ENCODE measurements at regions not wholly inside any gene's neighbourhood (a gene's known extent, or its start where the extent isn't known, plus 50 kb on each side); places are given as distances from the start of the nearest gene placed in this dataset.

DNA sequence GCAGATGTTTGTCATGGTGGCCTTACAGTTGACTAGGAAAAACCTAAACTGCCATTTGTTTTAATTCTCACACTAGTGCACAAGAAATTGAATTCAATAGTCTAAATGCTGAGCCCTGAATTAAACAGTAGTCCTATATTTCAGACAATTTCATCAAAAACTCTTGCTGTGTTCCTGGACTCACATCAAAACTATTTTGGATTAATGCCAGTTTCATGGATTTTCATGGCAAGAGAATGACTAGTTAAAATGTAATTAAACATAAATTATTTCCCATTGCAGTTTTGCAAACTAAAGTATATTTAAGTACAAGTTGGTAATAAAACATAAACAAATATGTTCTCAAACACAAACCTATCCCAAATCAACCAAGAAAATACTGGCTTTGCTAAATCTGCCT lies 468.0 kb upstream of the PRICKLE1 start:
- H3K4me3 ChIP-seq (ENCODE audit: low read depth, low read length): no peak overlapping the region
- DNase-seq (ENCODE audit: low read depth): no peak
- no peak for TF ChIP-seq POLR2A (IDR thresholded peaks at IDR 0.05; ENCODE audit: extremely low read depth, insufficient read length)
- TF ChIP-seq CTCF (IDR thresholded peaks at IDR 0.05; ENCODE audit: low read depth, low read length): no peak
- TF ChIP-seq MYC (IDR thresholded peaks at IDR 0.05; ENCODE audit: low read depth, low read length): no peak
- TF ChIP-seq, protein P1, sequence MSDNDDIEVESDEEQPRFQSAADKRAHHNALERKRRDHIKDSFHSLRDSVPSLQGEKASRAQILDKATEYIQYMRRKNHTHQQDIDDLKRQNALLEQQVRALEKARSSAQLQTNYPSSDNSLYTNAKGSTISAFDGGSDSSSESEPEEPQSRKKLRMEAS (IDR thresholded peaks at IDR 0.05; ENCODE audit: low read depth, low read length): no peak

DNA sequence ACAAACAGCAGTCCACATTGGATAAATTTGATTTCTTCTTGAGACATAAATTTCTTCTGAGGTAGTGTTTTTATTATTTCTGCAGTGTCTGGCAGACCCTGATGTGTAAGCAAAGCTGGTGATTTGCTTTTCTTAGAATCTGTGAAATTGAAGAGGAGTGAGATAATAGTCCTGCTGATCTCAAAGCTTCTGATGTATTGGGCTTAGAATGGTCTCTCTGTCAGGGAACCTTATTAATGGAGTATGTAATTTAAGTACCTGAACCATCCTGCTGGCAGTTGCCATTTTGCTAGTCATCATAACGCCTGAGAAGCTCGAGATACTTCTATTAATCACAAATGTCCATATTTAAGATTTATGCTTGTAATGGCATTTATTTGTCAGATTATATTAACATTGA lies 464.5 kb upstream of the PRICKLE1 start:
- TF ChIP-seq MYC (IDR thresholded peaks at IDR 0.05; ENCODE audit: low read depth, low read length): no peak
- no peak for TF ChIP-seq POLR2A (IDR thresholded peaks at IDR 0.05; ENCODE audit: extremely low read depth, insufficient read length)
- TF ChIP-seq CTCF (IDR thresholded peaks at IDR 0.05; ENCODE audit: low read depth, low read length): no peak
- TF ChIP-seq, protein P1 (IDR thresholded peaks at IDR 0.05; ENCODE audit: low read depth, low read length): no peak
- H3K4me3 ChIP-seq (ENCODE audit: low read depth, low read length): no peak overlapping the region
- DNase-seq (ENCODE audit: low read depth): no peak

DNA sequence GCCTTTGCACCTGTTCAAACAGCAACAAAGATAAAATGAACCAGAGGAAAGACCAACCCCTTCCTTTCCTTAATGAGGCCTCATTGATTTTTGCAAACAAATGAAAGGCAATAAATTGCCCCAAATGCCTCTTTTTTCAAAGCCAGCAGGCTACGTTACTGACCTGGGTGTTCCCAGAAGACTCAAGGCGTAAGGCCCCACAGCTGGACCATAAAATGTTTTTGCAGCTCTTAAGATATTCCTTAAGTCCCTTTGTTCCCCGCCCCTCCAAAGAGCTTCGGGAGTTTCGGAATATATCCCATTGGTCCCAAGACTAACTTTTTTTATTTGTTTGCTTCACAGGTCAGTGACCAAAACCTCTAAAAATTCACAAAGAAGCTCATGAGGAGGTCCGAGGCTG lies 462.9 kb upstream of the PRICKLE1 start:
- no peak overlapping the region for H3K4me3 ChIP-seq (ENCODE audit: low read depth, low read length)
- no peak for TF ChIP-seq CTCF (IDR thresholded peaks at IDR 0.05; ENCODE audit: low read depth, low read length)
- no peak for TF ChIP-seq POLR2A (IDR thresholded peaks at IDR 0.05; ENCODE audit: extremely low read depth, insufficient read length)
- no peak for TF ChIP-seq MYC (IDR thresholded peaks at IDR 0.05; ENCODE audit: low read depth, low read length)
- TF ChIP-seq, protein P1 (IDR thresholded peaks at IDR 0.05; ENCODE audit: low read depth, low read length): no peak
- DNase-seq (ENCODE audit: low read depth): no peak

GRCh38 chr12:43044241-43044640 lies 454.7 kb upstream of the PRICKLE1 start:
- no peak overlapping the region for H3K4me3 ChIP-seq (ENCODE audit: low read depth, low read length)
- no peak for TF ChIP-seq POLR2A (IDR thresholded peaks at IDR 0.05; ENCODE audit: extremely low read depth, insufficient read length)
- TF ChIP-seq MYC (IDR thresholded peaks at IDR 0.05; ENCODE audit: low read depth, low read length): no peak
- no peak for TF ChIP-seq CTCF (IDR thresholded peaks at IDR 0.05; ENCODE audit: low read depth, low read length)
- TF ChIP-seq, protein P1 (IDR thresholded peaks at IDR 0.05; ENCODE audit: low read depth, low read length): no peak
- DNase-seq (ENCODE audit: low read depth): no peak

GRCh38 chr12:43038991-43039390 lies 449.4 kb upstream of the PRICKLE1 start:
- H3K4me3 ChIP-seq (ENCODE audit: low read depth, low read length): no peak overlapping the region
- TF ChIP-seq MYC (IDR thresholded peaks at IDR 0.05; ENCODE audit: low read depth, low read length) (no peak), POLR2A (IDR thresholded peaks at IDR 0.05; ENCODE audit: extremely low read depth, insufficient read length) (no peak), CTCF (IDR thresholded peaks at IDR 0.05; ENCODE audit: low read depth, low read length) (no peak)
- no peak for DNase-seq (ENCODE audit: low read depth)

GRCh38 chr12:43029971-43030370 lies 440.4 kb upstream of the PRICKLE1 start:
- no peak overlapping the region for H3K4me3 ChIP-seq (ENCODE audit: low read depth, low read length)
- no peak for DNase-seq (ENCODE audit: low read depth)
- TF ChIP-seq, protein P1 (IDR thresholded peaks at IDR 0.05; ENCODE audit: low read depth, low read length): no peak
- no peak for TF ChIP-seq MYC (IDR thresholded peaks at IDR 0.05; ENCODE audit: low read depth, low read length)
- no peak for TF ChIP-seq POLR2A (IDR thresholded peaks at IDR 0.05; ENCODE audit: extremely low read depth, insufficient read length)
- no peak for TF ChIP-seq CTCF (IDR thresholded peaks at IDR 0.05; ENCODE audit: low read depth, low read length)
